ENCODE measurements at regions not wholly inside any gene's neighbourhood (a gene's known extent, or its start where the extent isn't known, plus 50 kb on each side); places are given as distances from the start of the nearest gene placed in this dataset.

DNA sequence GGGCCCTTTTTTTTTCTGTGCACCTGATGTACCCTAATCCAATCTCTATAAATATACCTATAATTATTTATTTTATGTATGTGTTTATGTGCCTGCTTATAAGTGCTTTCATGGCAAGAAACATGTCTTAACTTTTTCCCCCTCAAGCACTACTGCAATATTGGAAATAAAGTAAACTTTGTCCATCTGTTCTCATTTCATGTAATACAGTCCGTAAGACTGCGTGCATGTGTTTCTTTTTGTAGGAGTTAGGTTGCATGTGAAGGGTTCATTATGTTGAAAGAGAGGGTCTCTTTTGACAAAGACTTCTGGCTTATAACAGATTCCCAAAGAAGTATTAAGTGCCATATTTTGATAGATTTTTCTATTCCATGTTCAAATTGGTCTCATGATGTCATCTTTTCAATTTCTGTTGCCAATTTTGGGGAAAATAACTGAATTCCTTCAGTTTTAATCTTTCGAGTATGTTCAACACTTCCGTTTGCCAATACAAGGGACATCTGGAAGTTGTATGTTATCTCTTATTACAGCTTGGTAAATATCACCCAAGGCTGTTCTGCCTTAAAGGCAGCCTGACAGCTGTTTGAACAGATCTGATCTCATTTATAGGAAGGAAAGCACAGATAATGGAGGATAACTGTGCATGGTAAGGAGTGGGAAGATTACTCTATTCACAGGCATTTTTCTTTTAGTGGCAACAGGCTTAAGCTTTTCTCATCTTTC lies 273.1 kb upstream of the SGO1 start:
- intact Hi-C loops (cut with micrococcal nuclease) = no loop called here
- no peak overlapping the region for H3K4me3 ChIP-seq (replicated peaks in 1 of 3; ENCODE audit: low read depth in 2 of 3, low read length in 3 of 3)
- no peaks in the 10 kb centered on the region for H4K20me1 ChIP-seq (ENCODE audit: insufficient read depth, low read length)
- no peak overlapping the region for H3K4me2 ChIP-seq (replicated peaks; ENCODE audit: extremely low read depth, low read length, poor library complexity, severe bottlenecking)
- no peak overlapping the region for H3K4me3 Mint-ChIP-seq
- no peak overlapping the region for H3K27ac ChIP-seq (ENCODE audit: low read depth in 1 of 2, low read length in 2 of 2)
- peaks cover 6 to 14% (median 10%) of the 10 kb centered on the region in 7 donors for H3K9me3 Mint-ChIP-seq
- peaks cover 9 to 23% of the 10 kb centered on the region in 2 donors for H3K9me3 ChIP-seq (replicated peaks in 1 of 2; ENCODE audit: control insufficient read depth in 1 of 2, insufficient read depth in 1 of 2, low read length in 2 of 2)
- H3K4me1 Mint-ChIP-seq = no peaks in the 10 kb centered on the region
- no peak for DNase-seq
- H3K4me1 ChIP-seq (ENCODE audit: control insufficient read depth in 1 of 2, insufficient read depth in 2 of 2, low read length in 2 of 2) = no peaks in the 10 kb centered on the region
- H3K9ac ChIP-seq (ENCODE audit: insufficient read depth, low read length, poor library complexity, severe bottlenecking) = no peak overlapping the region
- H3K79me2 ChIP-seq (ENCODE audit: insufficient read depth, low read length) = no peaks in the 10 kb centered on the region
- TF ChIP-seq, protein P1, sequence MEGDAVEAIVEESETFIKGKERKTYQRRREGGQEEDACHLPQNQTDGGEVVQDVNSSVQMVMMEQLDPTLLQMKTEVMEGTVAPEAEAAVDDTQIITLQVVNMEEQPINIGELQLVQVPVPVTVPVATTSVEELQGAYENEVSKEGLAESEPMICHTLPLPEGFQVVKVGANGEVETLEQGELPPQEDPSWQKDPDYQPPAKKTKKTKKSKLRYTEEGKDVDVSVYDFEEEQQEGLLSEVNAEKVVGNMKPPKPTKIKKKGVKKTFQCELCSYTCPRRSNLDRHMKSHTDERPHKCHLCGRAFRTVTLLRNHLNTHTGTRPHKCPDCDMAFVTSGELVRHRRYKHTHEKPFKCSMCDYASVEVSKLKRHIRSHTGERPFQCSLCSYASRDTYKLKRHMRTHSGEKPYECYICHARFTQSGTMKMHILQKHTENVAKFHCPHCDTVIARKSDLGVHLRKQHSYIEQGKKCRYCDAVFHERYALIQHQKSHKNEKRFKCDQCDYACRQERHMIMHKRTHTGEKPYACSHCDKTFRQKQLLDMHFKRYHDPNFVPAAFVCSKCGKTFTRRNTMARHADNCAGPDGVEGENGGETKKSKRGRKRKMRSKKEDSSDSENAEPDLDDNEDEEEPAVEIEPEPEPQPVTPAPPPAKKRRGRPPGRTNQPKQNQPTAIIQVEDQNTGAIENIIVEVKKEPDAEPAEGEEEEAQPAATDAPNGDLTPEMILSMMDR (IDR thresholded peaks at IDR 0.05) = no peak
- H3K36me3 ChIP-seq (replicated peaks in 1 of 2; ENCODE audit: control insufficient read depth in 1 of 2, insufficient read depth in 2 of 2, low read length in 2 of 2) = no peaks in the 10 kb centered on the region
- no peaks in the 10 kb centered on the region for H3K27me3 Mint-ChIP-seq (ENCODE audit: low read depth in 3 of 3)
- H3K27me3 ChIP-seq (ENCODE audit: control insufficient read depth in 2 of 2, insufficient read depth in 2 of 2, low read length in 2 of 2) = no peaks in the 10 kb centered on the region
- no peak overlapping the region for H3K27ac Mint-ChIP-seq
- H3K36me3 Mint-ChIP-seq = no peaks in the 10 kb centered on the region
- WGBS (ENCODE audit: insufficient coverage) = 80% methylated on average over 1 of the region's 4 CpGs
- H2AFZ ChIP-seq (ENCODE audit: insufficient read depth, low read depth, low read length, poor library complexity, severe bottlenecking) = no peak overlapping the region

DNA sequence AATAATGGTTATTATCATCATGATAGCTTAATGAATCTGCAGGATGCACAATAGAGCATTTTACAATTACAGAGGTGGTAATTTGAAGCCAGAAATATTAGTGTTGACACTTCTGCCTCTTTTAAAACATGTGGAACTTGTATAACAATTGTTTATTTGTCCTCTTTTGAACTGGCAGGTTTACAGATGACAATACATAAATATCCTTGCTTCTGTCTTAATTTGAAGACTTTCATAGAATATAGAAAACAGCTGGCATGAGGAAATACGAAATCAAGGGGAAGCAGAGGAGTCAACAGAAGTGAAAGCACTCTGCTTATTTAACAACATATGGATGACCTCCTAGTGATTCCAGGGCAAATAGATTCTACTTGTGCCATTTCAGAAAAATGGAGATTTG lies 270.5 kb upstream of the SGO1 start:
- no peaks in the 10 kb centered on the region for H4K20me1 ChIP-seq (ENCODE audit: insufficient read depth, low read length)
- Mint-ChIP-seq H3K4me3 (no peak overlapping the region), H3K27me3 (ENCODE audit: low read depth in 3 of 3) (no peaks in the 10 kb centered on the region), H3K36me3 (no peaks in the 10 kb centered on the region), H3K27ac (no peak overlapping the region), H3K4me1 (no peaks in the 10 kb centered on the region), H3K9me3 (peaks cover 5 to 13% (median 10%) of the 10 kb centered on the region in 7 donors)
- no peak overlapping the region for H2AFZ ChIP-seq (ENCODE audit: insufficient read depth, low read depth, low read length, poor library complexity, severe bottlenecking)
- H3K4me2 ChIP-seq (replicated peaks; ENCODE audit: extremely low read depth, low read length, poor library complexity, severe bottlenecking) = no peak overlapping the region
- no peaks in the 10 kb centered on the region for H3K79me2 ChIP-seq (ENCODE audit: insufficient read depth, low read length)
- H3K4me3 ChIP-seq (replicated peaks in 1 of 3; ENCODE audit: low read depth in 2 of 3, low read length in 3 of 3) = no peak overlapping the region
- H3K9ac ChIP-seq (ENCODE audit: insufficient read depth, low read length, poor library complexity, severe bottlenecking) = no peak overlapping the region
- H3K27me3 ChIP-seq (ENCODE audit: control insufficient read depth in 2 of 2, insufficient read depth in 2 of 2, low read length in 2 of 2) = no peaks in the 10 kb centered on the region
- H3K4me1 ChIP-seq (ENCODE audit: control insufficient read depth in 1 of 2, insufficient read depth in 2 of 2, low read length in 2 of 2) = no peaks in the 10 kb centered on the region
- H3K27ac ChIP-seq (ENCODE audit: low read depth in 1 of 2, low read length in 2 of 2) = no peak overlapping the region
- TF ChIP-seq, protein P1 (IDR thresholded peaks at IDR 0.05) = no peak
- intact Hi-C loops (cut with micrococcal nuclease) = no loop called here
- no CpG with 5 or more reads among the region's 1 CpG for WGBS (ENCODE audit: insufficient coverage)
- no peaks in the 10 kb centered on the region for H3K36me3 ChIP-seq (replicated peaks in 1 of 2; ENCODE audit: control insufficient read depth in 1 of 2, insufficient read depth in 2 of 2, low read length in 2 of 2)
- H3K9me3 ChIP-seq (replicated peaks in 1 of 2; ENCODE audit: control insufficient read depth in 1 of 2, insufficient read depth in 1 of 2, low read length in 2 of 2) = peaks cover 16 to 31% of the 10 kb centered on the region in 2 donors
- DNase-seq = no peak

All from CD14-positive monocyte (primary cell).